ENCODE measurements at regions not wholly inside any gene's neighbourhood (a gene's known extent, or its start where the extent isn't known, plus 50 kb on each side); places are given as distances from the start of the nearest gene placed in this dataset.
"Not testable (repeated sequence)": the region's sequence is repeated elsewhere in the genome, so short reads cannot be mapped to it uniquely, and the experiment has no call there.

GRCh38 chr15:37397266-37398022 is 297.1 kb upstream of the MEIS2 start:
- DNase-seq (ENCODE audit: low read depth, low spot score) = no peak

DNA sequence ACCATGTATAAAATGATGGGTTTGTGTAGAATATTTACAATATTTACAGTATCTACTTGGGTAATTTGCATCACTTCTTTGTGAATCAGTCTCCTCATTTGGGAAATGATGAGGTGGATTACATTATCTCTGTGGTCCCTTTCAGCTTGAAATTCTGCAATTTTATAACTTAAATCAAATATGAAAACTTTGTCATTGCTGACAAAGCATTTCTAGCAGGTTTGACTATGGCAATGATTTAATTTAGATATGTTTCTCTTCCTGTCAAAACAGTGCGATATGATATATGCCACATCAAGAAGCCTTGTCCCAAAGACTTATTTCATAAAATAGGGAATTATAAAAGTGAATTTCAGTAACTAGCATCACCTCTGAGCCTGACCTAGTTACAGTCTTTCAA is 315.8 kb upstream of the MEIS2 start:
- no peak for DNase-seq (ENCODE audit: low read depth, low spot score)

DNA sequence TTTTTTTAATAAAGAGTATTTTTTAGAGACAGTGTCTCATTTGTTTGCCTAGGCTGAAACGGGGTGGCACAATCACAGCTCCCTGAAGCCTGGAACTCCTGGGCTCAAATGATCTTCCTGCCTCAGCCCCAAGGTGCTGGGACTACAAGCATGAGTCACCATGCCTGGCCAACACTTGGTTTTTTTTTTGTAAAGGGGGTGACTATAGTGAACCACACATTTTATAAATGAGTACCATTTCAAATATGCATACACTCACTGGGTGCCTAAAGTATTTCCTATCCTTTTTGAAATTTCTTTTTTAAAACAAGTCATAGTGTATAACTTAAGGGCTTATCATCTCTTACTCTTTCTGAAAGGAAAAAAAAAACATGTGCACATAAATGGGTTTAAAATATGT is 325.2 kb upstream of the MEIS2 start:
- DNase-seq (ENCODE audit: low read depth, low spot score) = no peak

DNA sequence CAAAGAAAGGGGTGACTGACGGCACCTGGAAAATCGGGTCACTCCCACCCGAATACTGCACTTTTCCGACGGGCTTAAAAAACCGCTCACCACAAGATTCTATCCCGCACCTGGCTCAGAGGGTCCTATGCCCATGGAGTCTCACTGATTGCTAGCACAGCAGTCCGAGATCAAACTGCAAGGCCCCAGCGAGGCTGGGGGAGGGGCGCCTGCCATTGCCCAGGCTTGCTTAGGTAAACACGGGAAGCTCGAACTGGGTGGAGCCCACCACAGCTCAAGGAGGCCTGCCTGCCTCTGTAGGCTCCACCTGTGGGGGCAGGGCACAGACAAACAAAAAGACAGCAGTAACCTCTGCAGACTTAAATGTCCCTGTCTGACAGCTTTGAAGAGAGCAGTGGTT is 327.0 kb upstream of the MEIS2 start:
- not testable (repeated sequence) for DNase-seq (ENCODE audit: low read depth, low spot score)

DNA sequence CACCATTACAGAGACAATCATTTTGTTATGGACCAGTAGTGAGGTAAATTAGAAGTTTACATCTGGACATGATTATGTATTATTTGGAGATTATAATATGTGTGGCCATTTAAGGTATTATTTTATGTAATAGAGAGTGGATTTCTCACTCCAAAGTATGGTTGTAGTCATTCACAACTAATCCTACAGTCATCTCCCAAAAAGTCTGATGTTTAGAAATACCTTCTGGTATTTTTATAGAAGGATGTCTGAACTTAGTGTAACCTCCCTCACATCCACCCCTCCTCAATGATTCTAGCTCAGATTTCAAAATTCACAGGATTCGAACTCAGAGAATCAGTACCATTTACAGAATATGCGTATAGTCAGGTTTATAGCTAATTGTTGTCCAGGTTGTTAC is 346.6 kb upstream of the MEIS2 start:
- no peak for DNase-seq (ENCODE audit: low read depth, low spot score)

DNA sequence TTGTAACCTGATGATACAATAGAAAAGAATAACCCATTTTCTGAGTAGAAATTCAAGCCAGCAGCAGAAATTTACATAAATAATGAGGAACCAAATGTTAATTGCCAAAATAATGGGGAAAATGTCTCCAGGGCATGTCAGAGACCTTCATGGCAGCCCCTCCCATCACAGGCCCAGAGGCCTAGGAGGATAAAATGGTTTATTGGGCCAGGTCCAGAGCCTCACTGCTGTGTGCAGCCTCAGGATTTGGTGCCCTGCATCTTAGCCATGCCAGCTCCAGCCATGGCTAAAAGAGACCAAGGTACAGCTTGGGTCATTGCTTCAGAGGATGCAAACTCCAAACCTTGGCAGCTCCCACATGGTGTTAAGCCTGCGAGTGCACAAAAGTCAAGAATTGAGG is 352.1 kb upstream of the MEIS2 start:
- no peak for DNase-seq (ENCODE audit: low read depth, low spot score)

DNA sequence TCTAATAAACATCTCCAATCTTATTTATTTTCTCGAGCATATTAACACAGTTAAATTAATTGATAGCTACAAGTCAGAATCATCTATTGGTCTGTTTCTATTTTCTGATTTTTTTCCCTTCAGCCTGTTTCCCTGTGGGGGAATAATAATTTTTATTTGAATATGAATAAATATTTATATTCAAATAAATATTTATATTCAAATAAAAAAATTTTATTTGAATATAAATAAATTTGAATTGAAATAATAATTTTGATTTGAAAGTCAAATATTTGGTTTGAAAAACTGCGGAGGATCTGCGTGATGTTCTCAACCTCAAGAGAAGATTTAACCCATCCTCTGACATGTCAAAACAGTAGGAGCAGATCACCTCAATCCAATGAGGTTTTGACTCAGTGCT is 380.1 kb upstream of the MEIS2 start:
- DNase-seq (ENCODE audit: low read depth, low spot score) = no peak

- DNase-seq (ENCODE audit: low read depth, low spot score) = no peak
Observed at GRCh38 chr15:37481126-37481525, 380.8 kb upstream of the MEIS2 start.

DNA sequence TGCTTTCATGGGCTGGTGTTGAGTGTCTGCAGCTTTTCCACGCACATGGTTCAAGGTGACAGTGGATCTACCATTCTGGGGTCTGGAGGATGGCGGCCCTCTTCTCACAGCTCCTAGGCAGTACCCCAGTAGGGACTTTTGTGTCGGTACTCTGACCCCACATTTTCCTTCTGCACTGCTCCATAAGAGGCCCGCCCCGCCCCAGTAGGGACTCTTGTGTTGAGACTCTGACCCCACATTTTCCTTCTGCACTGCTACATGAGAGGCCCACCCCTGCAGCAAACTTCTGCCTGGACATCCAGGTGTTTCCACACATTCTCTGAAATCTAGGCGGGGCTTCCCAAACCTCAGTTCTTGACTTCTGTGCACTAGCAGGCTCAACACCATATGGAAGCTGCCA is 383.4 kb upstream of the MEIS2 start:
- DNase-seq (ENCODE audit: low read depth, low spot score) = no peak

DNA sequence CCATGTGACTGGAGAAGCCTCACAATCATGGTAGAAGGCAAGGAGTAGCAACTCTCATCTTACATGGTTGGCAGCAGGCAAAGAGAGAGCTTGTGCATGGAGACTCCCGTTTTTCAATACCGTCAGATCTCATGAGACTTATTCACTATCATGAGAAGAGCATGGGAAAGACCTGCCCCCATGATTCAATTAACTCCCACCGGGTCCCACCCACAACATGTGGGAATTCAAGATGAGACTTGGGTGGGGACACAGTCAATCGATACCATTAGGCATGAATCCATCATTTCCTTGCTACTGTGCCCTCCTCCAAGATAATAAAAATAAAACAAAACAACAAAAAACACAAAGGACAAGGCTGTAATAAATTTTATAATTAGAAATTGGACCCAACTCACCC is 384.7 kb upstream of the MEIS2 start:
- no peak for DNase-seq (ENCODE audit: low read depth, low spot score)

DNA sequence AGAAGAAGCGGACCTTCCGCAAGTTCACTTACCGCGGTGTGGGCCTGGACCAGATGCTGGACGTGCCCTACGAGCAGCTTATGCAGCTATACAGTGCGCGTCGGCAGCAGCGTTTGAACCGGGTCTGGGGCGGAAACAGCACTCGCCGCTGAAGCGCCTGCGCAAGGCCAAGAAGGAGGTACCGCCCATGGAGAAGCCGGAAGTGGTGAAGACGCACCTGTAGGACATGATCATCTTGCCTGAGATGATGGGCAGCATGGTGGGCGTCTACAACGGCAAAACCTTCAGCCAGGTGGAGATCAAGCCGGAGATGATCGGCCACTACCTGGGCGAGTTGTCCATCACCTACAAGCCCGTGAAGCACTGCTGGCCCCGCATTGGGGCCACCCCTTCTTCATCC is 390.4 kb upstream of the MEIS2 start:
- DNase-seq (ENCODE audit: low read depth, low spot score) = no peak

- DNase-seq (ENCODE audit: low read depth, low spot score) = no peak
Observed at GRCh38 chr15:37516621-37517020, 416.3 kb upstream of the MEIS2 start.

GRCh38 chr15:37517191-37517895 is 417.0 kb upstream of the MEIS2 start:
- DNase-seq (ENCODE audit: low read depth, low spot score) = no peak

DNA sequence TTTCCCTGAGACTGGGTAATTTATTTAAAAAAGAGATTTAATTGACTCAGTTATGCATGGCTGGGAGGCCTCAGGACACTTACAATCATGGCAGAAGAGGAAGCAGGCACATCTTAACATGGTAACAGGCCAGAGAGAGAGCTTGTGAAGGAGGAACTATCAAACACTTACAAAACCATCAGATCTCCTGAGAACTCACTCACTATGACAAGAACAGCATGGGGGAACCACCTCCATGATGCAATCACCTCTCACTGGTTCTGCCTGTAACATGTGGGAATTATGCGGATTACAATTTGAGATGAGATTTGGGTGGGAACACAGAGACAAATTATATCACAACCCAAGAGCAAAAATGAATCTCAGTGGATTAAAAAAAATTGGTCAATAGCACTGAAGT is 416.0 kb upstream of the TMCO5A start:
- no peak for DNase-seq (ENCODE audit: low read depth, low spot score)

- no peak for DNase-seq (ENCODE audit: low read depth, low spot score)
Observed at GRCh38 chr15:37520026-37520425, 414.4 kb upstream of the TMCO5A start.

DNA sequence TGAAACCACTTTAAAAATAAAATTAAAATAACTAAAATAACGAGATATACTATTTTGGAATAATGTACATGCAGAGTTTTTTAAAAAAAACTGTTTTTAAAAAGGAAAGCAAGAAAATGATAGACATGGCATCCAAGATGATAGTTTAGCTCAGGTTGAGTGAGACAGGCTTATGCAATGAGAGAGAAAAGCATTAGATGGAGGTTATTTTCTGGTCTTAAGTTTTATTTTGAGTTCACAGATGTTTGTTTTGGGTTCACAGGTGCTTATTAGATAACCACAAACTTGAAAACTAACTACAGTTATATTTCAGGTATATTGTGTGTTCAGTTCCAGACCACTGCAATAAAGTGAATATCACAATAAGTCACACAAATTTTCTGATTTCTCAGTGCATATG is 413.6 kb upstream of the TMCO5A start:
- DNase-seq (ENCODE audit: low read depth, low spot score) = no peak

- DNase-seq (ENCODE audit: low read depth, low spot score) = no peak
Observed at GRCh38 chr15:37524601-37525000, 409.8 kb upstream of the TMCO5A start.

DNA sequence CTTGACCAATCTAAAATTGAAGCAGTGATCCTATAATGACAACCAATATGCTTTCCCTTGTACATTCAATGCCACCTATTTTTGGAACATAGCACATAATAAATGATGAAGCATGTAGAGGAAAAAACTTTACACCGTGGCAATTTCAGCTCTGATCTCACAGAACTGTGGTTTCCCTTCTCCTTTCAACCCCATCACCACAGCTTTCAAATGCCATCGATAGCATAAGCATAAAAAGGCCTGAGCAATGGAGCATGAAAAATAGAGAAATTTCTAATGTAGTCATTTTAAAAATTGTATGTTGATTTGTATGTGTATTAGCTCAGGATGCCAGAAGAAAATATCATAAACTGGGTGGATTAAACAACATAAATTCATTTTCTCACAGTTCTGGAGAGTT is 406.0 kb upstream of the TMCO5A start:
- no peak for DNase-seq (ENCODE audit: low read depth, low spot score)

GRCh38 chr15:37536967-37537605 is 397.4 kb upstream of the TMCO5A start:
- no peak for DNase-seq (ENCODE audit: low read depth, low spot score)

DNA sequence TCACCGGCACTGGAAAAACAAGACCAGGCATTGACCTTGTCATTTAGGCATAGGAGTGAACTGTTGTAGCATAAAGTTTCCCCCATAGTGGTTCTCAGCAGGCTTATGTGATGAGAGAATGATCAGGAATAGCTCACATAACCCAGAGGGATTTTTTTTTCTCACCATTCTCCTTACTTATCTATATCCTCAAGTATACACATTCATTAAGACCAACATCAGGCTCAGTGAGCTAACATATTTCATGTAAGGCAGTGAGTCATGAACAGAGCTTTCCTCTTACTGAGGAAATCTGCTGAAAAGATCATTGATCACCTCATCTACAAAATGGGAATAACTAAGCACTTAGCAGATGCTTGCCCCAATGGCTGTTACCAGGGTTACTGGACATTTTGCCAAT is 396.6 kb upstream of the TMCO5A start:
- no peak for DNase-seq (ENCODE audit: low read depth, low spot score)

DNA sequence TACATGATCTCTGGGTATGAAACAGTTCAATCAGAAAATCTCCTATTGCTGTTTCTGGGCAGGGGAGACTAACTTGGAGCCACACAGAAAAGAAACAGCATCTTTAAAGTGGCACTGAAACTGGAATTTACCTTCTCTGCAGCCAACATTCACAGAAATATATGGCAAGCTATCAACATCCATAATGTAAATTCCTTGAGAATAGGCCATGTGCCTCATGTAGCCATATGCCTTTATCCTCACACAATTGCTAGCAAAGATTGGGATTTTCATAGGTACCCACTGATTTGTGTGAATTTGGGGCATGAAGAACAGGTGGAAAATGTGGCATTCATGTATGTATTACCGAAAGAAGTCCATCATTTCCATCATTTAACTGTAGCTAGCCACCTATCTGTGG is 386.3 kb upstream of the TMCO5A start:
- DNase-seq (ENCODE audit: low read depth, low spot score) = no peak

DNA sequence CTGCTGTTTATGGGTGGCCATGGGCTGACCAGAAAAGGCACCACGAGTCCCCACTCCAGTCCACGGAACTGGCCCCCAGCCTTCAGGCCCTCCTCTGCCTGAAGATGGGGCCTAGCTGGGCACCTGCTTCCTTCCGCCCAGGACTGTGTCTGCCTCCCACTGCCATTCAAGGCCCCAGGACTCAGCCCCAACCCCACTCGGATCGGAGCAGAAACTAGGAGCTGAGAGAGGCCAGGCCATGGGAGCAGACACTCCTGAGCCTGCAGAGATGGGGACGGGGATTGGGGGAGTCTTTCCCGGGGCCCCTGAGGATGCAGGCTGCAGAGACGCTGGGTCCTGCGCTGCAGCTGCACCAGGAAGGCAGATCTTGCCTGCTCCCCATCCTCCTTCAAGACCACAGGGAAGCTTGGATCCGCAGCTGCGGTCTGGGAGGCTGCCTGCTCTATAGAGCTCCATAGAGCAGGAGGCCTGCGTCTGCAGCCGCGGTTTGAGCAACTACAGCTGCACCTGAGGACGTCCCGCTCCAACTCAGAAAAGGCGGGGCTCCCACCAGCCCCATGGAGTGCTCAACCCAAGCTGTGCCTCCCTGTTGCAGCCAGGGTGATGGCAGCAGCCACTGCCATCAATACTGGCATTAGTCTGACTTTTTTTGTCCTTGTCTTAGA is 383.9 kb upstream of the TMCO5A start:
- no peak for DNase-seq (ENCODE audit: low read depth, low spot score)
